ENCODE measurements at regions not wholly inside any gene's neighbourhood (a gene's known extent, or its start where the extent isn't known, plus 50 kb on each side); places are given as distances from the start of the nearest gene placed in this dataset.

- no peak for TF ChIP-seq CTCF (IDR thresholded peaks at IDR 0.05; ENCODE audit: low read depth, low read length)
- DNase-seq (ENCODE audit: low read depth in 2 of 2): no peak
- no peak overlapping the region for H3K4me3 ChIP-seq (replicated peaks in 1 of 2; ENCODE audit: low read depth in 2 of 2, low read length in 2 of 2)
These were observed 212.9 kb upstream of the SEMA6A start for GRCh38 chr5:116787570-116787969.

GRCh38 chr5:116785106-116785505, 210.5 kb upstream of the SEMA6A start:
- DNase-seq (ENCODE audit: low read depth in 2 of 2): no peak
- no peak overlapping the region for H3K4me3 ChIP-seq (replicated peaks in 1 of 2; ENCODE audit: low read depth in 2 of 2, low read length in 2 of 2)
- TF ChIP-seq CTCF (IDR thresholded peaks at IDR 0.05; ENCODE audit: low read depth, low read length): no peak

- DNase-seq (ENCODE audit: low read depth in 2 of 2): no peak
- no peak overlapping the region for H3K4me3 ChIP-seq (replicated peaks in 1 of 2; ENCODE audit: low read depth in 2 of 2, low read length in 2 of 2)
- no peak for TF ChIP-seq CTCF (IDR thresholded peaks at IDR 0.05; ENCODE audit: low read depth, low read length)
These were observed 205.2 kb upstream of the SEMA6A start for GRCh38 chr5:116779846-116780245.

- H3K4me3 ChIP-seq (replicated peaks in 1 of 2; ENCODE audit: low read depth in 2 of 2, low read length in 2 of 2): no peak overlapping the region
- no peak for TF ChIP-seq CTCF (IDR thresholded peaks at IDR 0.05; ENCODE audit: low read depth, low read length)
- no peak for DNase-seq (ENCODE audit: low read depth in 2 of 2)
These were observed 204.1 kb upstream of the SEMA6A start for GRCh38 chr5:116778651-116779280.

- no peak for DNase-seq (ENCODE audit: low read depth in 2 of 2)
- H3K4me3 ChIP-seq (replicated peaks in 1 of 2; ENCODE audit: low read depth in 2 of 2, low read length in 2 of 2): no peak overlapping the region
- TF ChIP-seq CTCF (IDR thresholded peaks at IDR 0.05; ENCODE audit: low read depth, low read length): no peak
These were observed 203.4 kb upstream of the SEMA6A start for GRCh38 chr5:116778032-116778431.

GRCh38 chr5:116773926-116774325, 199.3 kb upstream of the SEMA6A start:
- DNase-seq (ENCODE audit: low read depth in 2 of 2): no peak
- no peak for TF ChIP-seq CTCF (IDR thresholded peaks at IDR 0.05; ENCODE audit: low read depth, low read length)
- H3K4me3 ChIP-seq (replicated peaks in 1 of 2; ENCODE audit: low read depth in 2 of 2, low read length in 2 of 2): no peak overlapping the region

- no peak overlapping the region for H3K4me3 ChIP-seq (replicated peaks in 1 of 2; ENCODE audit: low read depth in 2 of 2, low read length in 2 of 2)
- DNase-seq (ENCODE audit: low read depth in 2 of 2): no peak
- TF ChIP-seq CTCF (IDR thresholded peaks at IDR 0.05; ENCODE audit: low read depth, low read length): no peak
These were observed 198.2 kb upstream of the SEMA6A start for GRCh38 chr5:116772806-116773205.
